NK-92 treated with Interleukin-12 subunit alpha and Interleukin-12 subunit beta, amount 100 ng/mL, for 24 hours (cell line): ENCODE measurements at regions not wholly inside any gene's neighbourhood (a gene's known extent, or its start where the extent isn't known, plus 50 kb on each side); places are given as distances from the start of the nearest gene placed in this dataset.
"Not testable (repeated sequence)": the region's sequence is repeated elsewhere in the genome, so short reads cannot be mapped to it uniquely, and the experiment has no call there.

ENCODE experiments used
- DNase-seq: peaks from one replicate; lab custom pipeline; 2025; lab: John Stamatoyannopoulos, UW

- no peak for DNase-seq
These were observed 91.9 kb downstream of the FCRL5 start for GRCh38 chr1:157460381-157460780.

DNA sequence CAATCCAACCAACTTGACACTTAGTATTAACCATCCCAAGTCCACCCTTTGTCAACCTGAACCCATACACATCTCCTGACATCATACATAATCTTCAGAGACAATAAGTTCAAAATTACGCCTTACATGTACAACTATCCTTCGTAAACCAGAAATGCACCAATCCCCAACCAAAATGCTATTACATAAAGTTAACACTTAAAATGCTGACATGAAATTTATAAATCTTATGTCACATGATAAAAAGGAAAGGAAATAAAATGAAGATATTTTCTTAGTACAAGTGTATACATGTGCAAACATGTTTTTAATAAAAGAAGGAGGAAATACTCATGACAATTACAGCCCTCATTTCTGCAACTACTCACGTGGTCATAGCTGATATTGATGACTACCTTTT, 95.0 kb downstream of the FCRL5 start:
- no peak for DNase-seq

GRCh38 chr1:157455318-157455717, 97.0 kb downstream of the FCRL5 start:
- DNase-seq = no peak

DNA sequence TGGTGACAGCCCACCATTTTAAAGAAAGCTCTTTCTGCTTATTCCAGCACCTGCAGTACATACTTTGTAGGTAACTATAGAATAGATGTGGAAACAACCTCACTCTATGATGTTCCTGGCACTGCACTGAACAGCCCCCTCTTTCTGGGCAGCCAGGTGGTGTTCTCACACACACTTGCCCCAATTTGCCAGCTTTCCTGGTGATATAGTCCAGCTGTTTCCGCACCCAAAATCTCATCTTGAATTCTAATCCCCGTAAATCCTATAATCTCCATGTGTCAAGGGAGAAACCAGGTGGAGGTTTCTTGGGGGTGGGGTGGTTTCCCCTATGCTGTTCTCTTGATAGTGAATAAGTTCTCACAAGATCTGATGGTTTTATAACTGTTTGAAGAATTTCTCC, 102.2 kb downstream of the FCRL5 start:
- no peak for DNase-seq

- DNase-seq = no peak
These were observed 103.7 kb downstream of the FCRL5 start for GRCh38 chr1:157448636-157449035.

GRCh38 chr1:157446356-157446755, 106.0 kb downstream of the FCRL5 start:
- not testable (repeated sequence) for DNase-seq

DNA sequence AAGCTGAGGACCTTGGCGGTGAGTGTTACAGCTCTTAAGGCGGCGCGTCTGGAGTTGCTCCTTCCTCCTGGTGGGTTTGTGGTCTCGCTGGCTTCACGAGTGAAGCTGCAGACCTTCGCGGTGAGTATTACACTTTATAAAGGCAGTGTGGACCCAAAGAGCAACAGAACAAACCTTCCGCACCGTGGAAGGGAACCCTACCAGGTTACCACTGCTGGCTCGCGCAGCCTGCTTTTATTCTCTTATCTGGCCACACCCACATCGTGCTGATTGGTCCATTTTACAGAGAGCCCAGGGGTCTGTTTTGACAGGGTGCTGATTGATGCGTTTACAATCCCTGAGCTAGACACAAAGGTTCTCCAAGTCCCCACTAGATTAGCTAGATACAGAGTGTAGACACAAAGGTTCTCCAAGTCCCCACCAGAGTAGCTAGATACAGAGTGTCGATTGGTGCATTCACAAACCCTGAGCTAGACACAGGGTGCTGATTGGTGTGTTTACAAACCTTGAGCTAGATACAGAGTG, 106.6 kb downstream of the FCRL5 start:
- DNase-seq = not testable (repeated sequence)

- DNase-seq = no peak
These were observed 110.2 kb downstream of the FCRL5 start for GRCh38 chr1:157442065-157442464.

- no peak for DNase-seq
These were observed 112.9 kb downstream of the FCRL5 start for GRCh38 chr1:157439302-157439954.

DNA sequence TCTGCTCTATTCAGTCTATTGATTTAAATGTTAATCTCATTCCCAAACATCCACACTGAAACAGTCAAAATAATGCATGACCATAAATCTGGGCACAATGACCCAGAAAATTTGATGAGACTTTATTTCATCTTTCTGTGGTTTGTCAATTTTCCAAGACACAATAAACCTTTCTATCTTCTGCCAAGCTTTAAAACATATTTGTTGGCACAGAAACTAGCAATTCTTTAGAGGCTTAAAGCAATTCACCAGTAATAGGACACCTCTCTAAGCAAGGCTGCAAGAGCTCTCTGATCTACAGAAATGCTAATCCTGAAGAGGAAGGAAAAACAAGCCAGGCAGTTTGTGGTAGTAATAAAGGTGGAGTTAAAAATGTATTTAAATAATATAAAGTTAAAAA, 113.7 kb downstream of the FCRL5 start:
- DNase-seq = no peak

DNA sequence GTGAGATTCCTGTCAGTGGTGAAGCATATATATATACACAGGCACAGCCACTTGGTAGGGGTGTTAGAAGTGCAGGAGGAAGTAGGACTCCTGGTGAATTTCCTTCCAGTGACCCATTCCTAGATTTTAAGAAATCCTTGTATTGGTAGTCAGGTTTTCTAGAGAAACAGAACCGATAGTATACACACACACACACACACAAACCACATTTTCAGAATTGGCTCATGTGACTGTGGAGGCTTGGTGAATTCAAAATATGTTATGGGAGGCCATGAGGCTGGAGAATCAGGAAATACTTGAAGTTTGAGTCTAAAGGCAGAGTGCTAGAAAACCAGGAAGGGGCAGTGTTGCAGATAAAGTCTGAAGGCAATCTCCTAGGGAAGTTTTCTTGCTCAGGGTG, 114.2 kb downstream of the FCRL5 start:
- no peak for DNase-seq

GRCh38 chr1:157437296-157437695, 115.0 kb downstream of the FCRL5 start:
- DNase-seq = no peak

- no peak for DNase-seq
These were observed 120.6 kb downstream of the FCRL5 start for GRCh38 chr1:157431751-157432150.

GRCh38 chr1:157429601-157430240, 122.6 kb downstream of the FCRL5 start:
- no peak for DNase-seq

GRCh38 chr1:157423764-157424163, 128.6 kb downstream of the FCRL5 start:
- not testable (repeated sequence) for DNase-seq

DNA sequence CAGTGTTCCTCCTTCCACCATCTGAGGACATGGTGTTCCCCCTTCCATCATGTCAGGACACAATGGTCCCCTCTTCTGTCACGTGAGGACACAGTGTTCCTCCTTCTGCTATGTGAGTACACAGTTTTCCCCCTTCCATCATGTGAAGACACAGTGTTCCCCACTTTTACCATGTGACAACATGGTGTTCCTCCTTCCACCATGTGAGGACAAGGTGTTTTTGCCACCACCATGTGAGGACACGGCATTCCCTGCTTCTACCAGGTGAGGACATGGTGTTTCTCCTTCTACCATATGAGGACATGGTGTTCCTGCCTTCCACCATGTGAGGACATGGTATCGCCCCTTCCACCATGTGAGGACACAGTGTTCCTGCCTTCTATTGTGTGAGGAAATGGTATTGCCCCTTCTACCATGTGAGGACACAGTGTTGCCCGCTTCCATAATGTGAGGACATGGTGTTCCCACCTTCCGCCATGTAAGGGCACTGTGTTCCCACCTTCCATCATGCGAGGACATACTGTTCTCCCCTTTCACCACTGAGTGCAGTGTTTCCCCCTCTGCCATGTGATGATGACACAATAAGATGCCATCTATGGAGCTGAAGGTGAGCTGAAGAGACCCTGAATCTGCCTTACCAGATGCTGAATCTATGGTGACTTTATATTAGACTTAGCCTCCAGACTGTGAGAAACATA, 132.3 kb downstream of the FCRL5 start:
- DNase-seq = no peak

DNA sequence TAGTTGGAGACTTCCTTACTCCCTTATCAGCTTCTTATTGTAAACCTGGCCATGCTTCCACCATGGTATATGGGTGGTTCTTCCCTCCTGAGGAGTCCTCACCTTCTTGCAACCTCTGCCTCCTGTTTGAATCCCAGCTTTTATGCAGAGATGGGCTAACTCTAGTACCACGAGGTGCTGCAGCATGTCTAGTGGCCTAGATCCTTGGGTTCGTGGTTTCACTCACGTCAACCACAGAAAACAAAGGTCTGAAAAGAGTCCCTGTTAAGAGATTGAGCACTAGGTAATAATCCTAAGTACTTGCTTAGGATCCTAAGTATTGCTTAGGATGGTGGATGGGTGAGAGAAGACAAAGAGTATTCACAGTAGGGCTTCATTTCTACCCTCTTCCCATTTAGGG, 133.7 kb downstream of the FCRL5 start:
- no peak for DNase-seq

GRCh38 chr1:157418231-157418630, 134.1 kb downstream of the FCRL5 start:
- no peak for DNase-seq

GRCh38 chr1:157415661-157416060, 136.7 kb downstream of the FCRL5 start:
- no peak for DNase-seq

DNA sequence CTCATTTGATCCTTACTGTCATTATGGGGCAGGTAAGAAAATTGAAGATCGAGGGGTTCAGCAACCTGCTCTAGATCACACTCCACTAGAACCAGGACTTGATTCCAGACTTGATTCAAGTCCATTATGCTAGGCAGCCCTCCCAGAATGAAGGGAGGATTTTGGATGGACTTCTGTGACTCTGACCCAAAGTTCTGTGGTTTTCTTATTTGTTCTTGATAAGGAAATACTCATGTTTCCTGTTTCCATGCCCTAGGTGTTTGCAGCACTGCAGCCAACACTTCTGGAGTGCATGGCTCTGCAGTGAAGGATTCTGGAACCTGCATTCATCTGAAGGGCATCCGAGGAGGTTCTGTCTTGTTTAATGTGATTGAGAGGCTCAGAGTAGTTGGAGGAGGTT, 140.0 kb downstream of the FCRL5 start:
- DNase-seq = no peak

- no peak for DNase-seq
These were observed 140.5 kb downstream of the FCRL5 start for GRCh38 chr1:157411769-157412168.

DNA sequence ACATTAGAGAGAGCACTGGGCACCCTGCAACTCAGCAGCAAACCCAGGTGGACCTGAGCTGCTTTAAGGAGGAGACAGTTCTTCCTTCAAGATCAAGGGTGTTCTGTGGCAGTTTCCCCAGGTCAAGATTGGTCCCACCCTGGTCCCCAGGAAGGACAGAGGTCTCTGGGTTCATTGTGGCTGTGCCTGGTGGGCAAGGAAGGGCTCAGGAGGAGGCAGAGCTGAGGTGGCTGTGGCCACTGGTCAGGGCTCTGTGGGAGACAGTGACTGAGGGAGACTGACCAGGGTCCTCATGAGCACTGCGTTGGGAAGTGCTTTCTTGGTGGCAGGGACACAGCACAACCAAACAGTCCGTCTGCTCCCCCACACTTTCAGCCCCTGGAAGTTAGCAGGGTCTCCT, 141.3 kb downstream of the FCRL5 start:
- DNase-seq = no peak

GRCh38 chr1:157410457-157410856, 141.9 kb downstream of the FCRL5 start:
- no peak for DNase-seq
